ENCODE measurements at regions not wholly inside any gene's neighbourhood (a gene's known extent, or its start where the extent isn't known, plus 50 kb on each side); places are given as distances from the start of the nearest gene placed in this dataset.
A peak's percentile ranks its signal among the peaks of the same experiment; 100 is the strongest.

- DNase-seq: no peak
These were observed 64.4 kb upstream of the HRH1 start for GRCh38 chr3:11089931-11090330.

GRCh38 chr3:11090551-11090950 is 63.7 kb upstream of the HRH1 start:
- no peak for DNase-seq

- DNase-seq: peak; percentile 55
These were observed 63.2 kb upstream of the HRH1 start for GRCh38 chr3:11091088-11091590.

- no peak for DNase-seq
These were observed 62.5 kb upstream of the HRH1 start for GRCh38 chr3:11091791-11092190.

- no peak for DNase-seq
These were observed 60.4 kb upstream of the HRH1 start for GRCh38 chr3:11093823-11094340.

- peak; percentile 16 for DNase-seq
These were observed 58.4 kb upstream of the HRH1 start for GRCh38 chr3:11095932-11096265.

- DNase-seq: peak; percentile 82
These were observed 57.8 kb upstream of the HRH1 start for GRCh38 chr3:11096266-11097139.

- no peak for DNase-seq
These were observed 55.0 kb upstream of the HRH1 start for GRCh38 chr3:11099306-11099705.

Data from dermis blood vessel endothelial cell (primary cell).